ENCODE measurements at regions not wholly inside any gene's neighbourhood (a gene's known extent, or its start where the extent isn't known, plus 50 kb on each side); places are given as distances from the start of the nearest gene placed in this dataset.

GRCh38 chr5:158373608-158374395 lies 514.9 kb upstream of the CLINT1 start:
- TF ChIP-seq CTCF (IDR thresholded peaks at IDR 0.05), result no peak
- no peak for TF ChIP-seq POLR2A (IDR thresholded peaks at IDR 0.05)
- intact Hi-C loops (cut with DNase I), result no loop called here
- no peak overlapping the region for H3K4me3 ChIP-seq (replicated peaks in 1 of 3)

GRCh38 chr5:158369241-158369640 lies 510.3 kb upstream of the CLINT1 start:
- 71 to 79% methylated on average over 4 of the region's 4 CpGs for WGBS, 2 donors

More at GRCh38 chr5:158373608-158374395, 514.9 kb upstream of the CLINT1 start:
- Histone ChIP-seq H3K27me3 (no peaks in the 10 kb centered on the region), H3K9me3 (no peaks in the 10 kb centered on the region), H3K36me3 (no peaks in the 10 kb centered on the region), H3K4me1 (no peaks in the 10 kb centered on the region), H3K27ac (no peak overlapping the region)
- WGBS, 2 donors, result 68% methylated on average over 6 of the region's 6 CpGs
- DNase-seq, result no peak

GRCh38 chr5:158368686-158369085 lies 509.7 kb upstream of the CLINT1 start:
- Histone ChIP-seq H3K27me3 (no peaks in the 10 kb centered on the region), H3K4me3 (replicated peaks in 1 of 3) (no peak overlapping the region), H3K36me3 (no peaks in the 10 kb centered on the region), H3K9me3 (no peaks in the 10 kb centered on the region), H3K4me1 (no peaks in the 10 kb centered on the region), H3K27ac (no peak overlapping the region)
- intact Hi-C loops (cut with DNase I), result no loop called here
- 81 to 87% methylated on average over 4 of the region's 4 CpGs for WGBS, 2 donors
- TF ChIP-seq CTCF (IDR thresholded peaks at IDR 0.05) (no peak), POLR2A (IDR thresholded peaks at IDR 0.05) (no peak)
- DNase-seq, result no peak

More at GRCh38 chr5:158369241-158369640, 510.3 kb upstream of the CLINT1 start:
- DNase-seq, result no peak
- Histone ChIP-seq H3K4me1 (no peaks in the 10 kb centered on the region), H3K36me3 (no peaks in the 10 kb centered on the region), H3K27ac (no peak overlapping the region), H3K4me3 (replicated peaks in 1 of 3) (no peak overlapping the region), H3K9me3 (no peaks in the 10 kb centered on the region), H3K27me3 (no peaks in the 10 kb centered on the region)
- intact Hi-C loops (cut with DNase I), result no loop called here
- no peak for TF ChIP-seq POLR2A (IDR thresholded peaks at IDR 0.05)
- no peak for TF ChIP-seq CTCF (IDR thresholded peaks at IDR 0.05)

- Histone ChIP-seq H3K4me1 (no peaks in the 10 kb centered on the region), H3K36me3 (no peaks in the 10 kb centered on the region), H3K4me3 (replicated peaks in 1 of 3) (no peak overlapping the region), H3K27ac (no peak overlapping the region), H3K9me3 (no peaks in the 10 kb centered on the region), H3K27me3 (no peaks in the 10 kb centered on the region)
- 70 to 88% methylated on average over 4 of the region's 4 CpGs for WGBS, 2 donors
- TF ChIP-seq CTCF (IDR thresholded peaks at IDR 0.05) (no peak), POLR2A (IDR thresholded peaks at IDR 0.05) (no peak)
- intact Hi-C loops (cut with DNase I), result no loop called here
- no peak for DNase-seq
Measured at GRCh38 chr5:158364367-158364766, 505.4 kb upstream of the CLINT1 start.

GRCh38 chr5:158354958-158355357 lies 496.0 kb upstream of the CLINT1 start:
- H3K9me3 ChIP-seq, result no peaks in the 10 kb centered on the region
- no peak for DNase-seq
- no peak for TF ChIP-seq CTCF (IDR thresholded peaks at IDR 0.05)
- TF ChIP-seq POLR2A (IDR thresholded peaks at IDR 0.05), result no peak

More at GRCh38 chr5:158354958-158355357, 496.0 kb upstream of the CLINT1 start:
- intact Hi-C loops (cut with DNase I), result no loop called here
- H3K27me3 ChIP-seq, result no peaks in the 10 kb centered on the region
- H3K36me3 ChIP-seq, result no peaks in the 10 kb centered on the region
- no peak overlapping the region for H3K4me3 ChIP-seq (replicated peaks in 1 of 3)
- no peak overlapping the region for H3K27ac ChIP-seq
- no peaks in the 10 kb centered on the region for H3K4me1 ChIP-seq

Data from thyroid gland (tissue), 4 donors.